ENCODE measurements at regions not wholly inside any gene's neighbourhood (a gene's known extent, or its start where the extent isn't known, plus 50 kb on each side); places are given as distances from the start of the nearest gene placed in this dataset.

DNA sequence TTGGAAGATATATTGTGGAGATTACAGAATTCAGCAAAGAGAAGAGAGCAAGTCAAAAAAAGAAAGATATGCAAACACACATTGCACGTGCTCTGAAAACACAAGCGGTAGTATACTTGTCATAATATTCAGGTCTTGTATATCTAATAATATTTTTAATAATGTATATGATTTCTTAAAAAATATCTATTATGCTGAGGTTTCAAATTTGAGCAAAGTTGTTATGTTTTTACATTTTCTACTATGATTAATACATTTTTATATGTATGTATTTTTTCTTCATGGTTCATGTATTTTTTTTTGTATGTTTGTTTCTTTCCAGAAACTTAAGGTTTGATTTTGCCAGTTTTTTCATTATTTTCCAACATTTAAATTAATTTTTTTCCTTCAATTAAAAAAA, 752.4 kb upstream of the VSTM2A start:
- TF ChIP-seq POLR2A (IDR thresholded peaks at IDR 0.05) (no peak), POLR2AphosphoS5 (IDR thresholded peaks at IDR 0.05) (no peak)
- TF ChIP-seq, protein P1, sequence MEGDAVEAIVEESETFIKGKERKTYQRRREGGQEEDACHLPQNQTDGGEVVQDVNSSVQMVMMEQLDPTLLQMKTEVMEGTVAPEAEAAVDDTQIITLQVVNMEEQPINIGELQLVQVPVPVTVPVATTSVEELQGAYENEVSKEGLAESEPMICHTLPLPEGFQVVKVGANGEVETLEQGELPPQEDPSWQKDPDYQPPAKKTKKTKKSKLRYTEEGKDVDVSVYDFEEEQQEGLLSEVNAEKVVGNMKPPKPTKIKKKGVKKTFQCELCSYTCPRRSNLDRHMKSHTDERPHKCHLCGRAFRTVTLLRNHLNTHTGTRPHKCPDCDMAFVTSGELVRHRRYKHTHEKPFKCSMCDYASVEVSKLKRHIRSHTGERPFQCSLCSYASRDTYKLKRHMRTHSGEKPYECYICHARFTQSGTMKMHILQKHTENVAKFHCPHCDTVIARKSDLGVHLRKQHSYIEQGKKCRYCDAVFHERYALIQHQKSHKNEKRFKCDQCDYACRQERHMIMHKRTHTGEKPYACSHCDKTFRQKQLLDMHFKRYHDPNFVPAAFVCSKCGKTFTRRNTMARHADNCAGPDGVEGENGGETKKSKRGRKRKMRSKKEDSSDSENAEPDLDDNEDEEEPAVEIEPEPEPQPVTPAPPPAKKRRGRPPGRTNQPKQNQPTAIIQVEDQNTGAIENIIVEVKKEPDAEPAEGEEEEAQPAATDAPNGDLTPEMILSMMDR (IDR thresholded peaks at IDR 0.05) = no peak
